ENCODE measurements at regions not wholly inside any gene's neighbourhood (a gene's known extent, or its start where the extent isn't known, plus 50 kb on each side); places are given as distances from the start of the nearest gene placed in this dataset.

DNA sequence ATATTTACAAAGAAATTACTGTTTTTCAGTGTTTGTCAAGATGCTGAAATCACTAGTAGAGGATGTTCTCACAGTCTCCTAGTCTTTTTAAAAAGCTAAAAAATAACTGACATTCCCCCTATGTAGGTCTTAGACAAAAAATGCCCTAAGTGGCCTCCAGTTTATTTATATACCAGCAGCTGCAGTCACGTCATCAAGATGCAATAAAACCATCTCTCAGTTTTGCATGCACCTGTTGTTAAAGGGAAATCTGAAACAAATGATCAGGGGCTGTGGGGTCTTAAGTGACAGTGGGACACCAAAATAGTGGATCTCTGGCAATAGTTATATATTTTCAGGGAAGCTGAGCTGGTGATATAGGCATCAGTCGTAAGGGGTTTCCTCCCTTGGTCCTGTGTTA is 146.5 kb upstream of the ARPP21 start:
- no peak overlapping the region for H3K4me2 ChIP-seq (ENCODE audit: control insufficient read depth, insufficient read depth)
- no peaks in the 10 kb centered on the region for H4K20me1 ChIP-seq (ENCODE audit: control insufficient read depth, insufficient read depth)
- CTCF ChIA-PET, result interaction anchor here (1.7 kb wide), 1 partner anchor 30 kb away, joined by 3 read pairs; no protein-coding TSS in a partner anchor
- no peak overlapping the region for H3K9ac ChIP-seq (ENCODE audit: control insufficient read depth, insufficient read depth, low read length)
- no peak for TF ChIP-seq LARP7 (IDR thresholded peaks at IDR 0.05)
- TF ChIP-seq, protein P1, sequence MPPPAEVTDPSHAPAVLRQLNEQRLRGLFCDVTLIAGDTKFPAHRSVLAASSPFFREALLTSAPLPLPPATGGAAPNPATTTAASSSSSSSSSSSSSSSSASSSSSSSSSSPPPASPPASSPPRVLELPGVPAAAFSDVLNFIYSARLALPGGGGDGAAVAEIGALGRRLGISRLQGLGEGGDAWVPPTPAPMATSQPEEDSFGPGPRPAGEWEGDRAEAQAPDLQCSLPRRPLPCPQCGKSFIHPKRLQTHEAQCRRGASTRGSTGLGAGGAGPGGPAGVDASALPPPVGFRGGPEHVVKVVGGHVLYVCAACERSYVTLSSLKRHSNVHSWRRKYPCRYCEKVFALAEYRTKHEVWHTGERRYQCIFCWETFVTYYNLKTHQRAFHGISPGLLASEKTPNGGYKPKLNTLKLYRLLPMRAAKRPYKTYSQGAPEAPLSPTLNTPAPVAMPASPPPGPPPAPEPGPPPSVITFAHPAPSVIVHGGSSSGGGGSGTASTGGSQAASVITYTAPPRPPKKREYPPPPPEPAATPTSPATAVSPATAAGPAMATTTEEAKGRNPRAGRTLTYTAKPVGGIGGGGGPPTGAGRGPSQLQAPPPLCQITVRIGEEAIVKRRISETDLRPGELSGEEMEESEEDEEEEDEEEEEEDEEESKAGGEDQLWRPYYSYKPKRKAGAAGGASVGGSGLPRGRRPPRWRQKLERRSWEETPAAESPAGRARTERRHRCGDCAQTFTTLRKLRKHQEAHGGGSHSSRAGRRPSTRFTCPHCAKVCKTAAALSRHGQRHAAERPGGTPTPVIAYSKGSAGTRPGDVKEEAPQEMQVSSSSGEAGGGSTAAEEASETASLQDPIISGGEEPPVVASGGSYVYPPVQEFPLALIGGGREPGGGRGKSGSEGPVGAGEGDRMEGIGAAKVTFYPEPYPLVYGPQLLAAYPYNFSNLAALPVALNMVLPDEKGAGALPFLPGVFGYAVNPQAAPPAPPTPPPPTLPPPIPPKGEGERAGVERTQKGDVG (CRISPR knock-in tag; IDR thresholded peaks at IDR 0.05), result no peak
- TF ChIP-seq SMAD5 (IDR thresholded peaks at IDR 0.05; ENCODE audit: low read depth), result no peak
- TF ChIP-seq YY1 (IDR thresholded peaks at IDR 0.05; ENCODE audit: low read depth, low read length), result no peak
- no peak for TF ChIP-seq CHD1 (IDR thresholded peaks at IDR 0.05; ENCODE audit: low read depth, low read length)
- TF ChIP-seq, protein P2, sequence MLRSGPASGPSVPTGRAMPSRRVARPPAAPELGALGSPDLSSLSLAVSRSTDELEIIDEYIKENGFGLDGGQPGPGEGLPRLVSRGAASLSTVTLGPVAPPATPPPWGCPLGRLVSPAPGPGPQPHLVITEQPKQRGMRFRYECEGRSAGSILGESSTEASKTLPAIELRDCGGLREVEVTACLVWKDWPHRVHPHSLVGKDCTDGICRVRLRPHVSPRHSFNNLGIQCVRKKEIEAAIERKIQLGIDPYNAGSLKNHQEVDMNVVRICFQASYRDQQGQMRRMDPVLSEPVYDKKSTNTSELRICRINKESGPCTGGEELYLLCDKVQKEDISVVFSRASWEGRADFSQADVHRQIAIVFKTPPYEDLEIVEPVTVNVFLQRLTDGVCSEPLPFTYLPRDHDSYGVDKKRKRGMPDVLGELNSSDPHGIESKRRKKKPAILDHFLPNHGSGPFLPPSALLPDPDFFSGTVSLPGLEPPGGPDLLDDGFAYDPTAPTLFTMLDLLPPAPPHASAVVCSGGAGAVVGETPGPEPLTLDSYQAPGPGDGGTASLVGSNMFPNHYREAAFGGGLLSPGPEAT (IDR thresholded peaks at IDR 0.05; ENCODE audit: low read depth), result no peak
- TF ChIP-seq EP300 (IDR thresholded peaks at IDR 0.05; ENCODE audit: borderline replicate concordance in 1 of 2, control insufficient read depth in 1 of 2, low read depth in 2 of 2, low read length in 2 of 2), result no peak
- TF ChIP-seq YBX1 (IDR thresholded peaks at IDR 0.05), result no peak
- no peak for TF ChIP-seq IKZF2 (IDR thresholded peaks at IDR 0.05)
- TF ChIP-seq, protein P3, sequence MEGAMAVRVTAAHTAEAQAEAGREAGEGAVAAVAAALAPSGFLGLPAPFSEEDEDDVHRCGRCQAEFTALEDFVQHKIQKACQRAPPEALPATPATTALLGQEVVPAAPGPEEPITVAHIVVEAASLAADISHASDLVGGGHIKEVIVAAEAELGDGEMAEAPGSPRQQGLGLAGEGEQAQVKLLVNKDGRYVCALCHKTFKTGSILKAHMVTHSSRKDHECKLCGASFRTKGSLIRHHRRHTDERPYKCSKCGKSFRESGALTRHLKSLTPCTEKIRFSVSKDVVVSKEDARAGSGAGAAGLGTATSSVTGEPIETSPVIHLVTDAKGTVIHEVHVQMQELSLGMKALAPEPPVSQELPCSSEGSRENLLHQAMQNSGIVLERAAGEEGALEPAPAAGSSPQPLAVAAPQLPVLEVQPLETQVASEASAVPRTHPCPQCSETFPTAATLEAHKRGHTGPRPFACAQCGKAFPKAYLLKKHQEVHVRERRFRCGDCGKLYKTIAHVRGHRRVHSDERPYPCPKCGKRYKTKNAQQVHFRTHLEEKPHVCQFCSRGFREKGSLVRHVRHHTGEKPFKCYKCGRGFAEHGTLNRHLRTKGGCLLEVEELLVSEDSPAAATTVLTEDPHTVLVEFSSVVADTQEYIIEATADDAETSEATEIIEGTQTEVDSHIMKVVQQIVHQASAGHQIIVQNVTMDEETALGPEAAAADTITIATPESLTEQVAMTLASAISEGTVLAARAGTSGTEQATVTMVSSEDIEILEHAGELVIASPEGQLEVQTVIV (IDR thresholded peaks at IDR 0.05; ENCODE audit: borderline replicate concordance, partially characterized antibody), result no peak
- no peak for TF ChIP-seq EGR1 (IDR thresholded peaks at IDR 0.05; ENCODE audit: borderline replicate concordance in 1 of 2, low read depth in 2 of 2, low read length in 2 of 2)
- no peak for TF ChIP-seq SPI1 (IDR thresholded peaks at IDR 0.05; ENCODE audit: borderline replicate concordance, insufficient read depth, low read depth, low read length)
- no peak for TF ChIP-seq ZZZ3 (IDR thresholded peaks at IDR 0.05; ENCODE audit: control insufficient read depth, insufficient read length, low read depth)
- TF ChIP-seq, protein P4, sequence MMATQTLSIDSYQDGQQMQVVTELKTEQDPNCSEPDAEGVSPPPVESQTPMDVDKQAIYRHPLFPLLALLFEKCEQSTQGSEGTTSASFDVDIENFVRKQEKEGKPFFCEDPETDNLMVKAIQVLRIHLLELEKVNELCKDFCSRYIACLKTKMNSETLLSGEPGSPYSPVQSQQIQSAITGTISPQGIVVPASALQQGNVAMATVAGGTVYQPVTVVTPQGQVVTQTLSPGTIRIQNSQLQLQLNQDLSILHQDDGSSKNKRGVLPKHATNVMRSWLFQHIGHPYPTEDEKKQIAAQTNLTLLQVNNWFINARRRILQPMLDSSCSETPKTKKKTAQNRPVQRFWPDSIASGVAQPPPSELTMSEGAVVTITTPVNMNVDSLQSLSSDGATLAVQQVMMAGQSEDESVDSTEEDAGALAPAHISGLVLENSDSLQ (IDR thresholded peaks at IDR 0.05), result no peak
- TF ChIP-seq ZBED1 (IDR thresholded peaks at IDR 0.05; ENCODE audit: borderline replicate concordance), result no peak
- TF ChIP-seq ESRRA (IDR thresholded peaks at IDR 0.05; ENCODE audit: low read length), result no peak
- no peak for TF ChIP-seq CREM (IDR thresholded peaks at IDR 0.05; ENCODE audit: low read depth)
- no peak for TF ChIP-seq BACH1 (IDR thresholded peaks at IDR 0.05; ENCODE audit: borderline replicate concordance)
- SMC1A ChIA-PET (ENCODE audit: uncharacterized antibody, unreplicated experiment), result no interaction called here
- intact Hi-C loops (cut with micrococcal nuclease; ENCODE audit: unreplicated experiment) (no loop called here), in situ Hi-C loops (cut with MboI) (no loop called here)
- H3K9me3 ChIP-seq (replicated peaks; ENCODE audit: control insufficient read depth, insufficient read depth, low read length), result no peaks in the 10 kb centered on the region
- POLR2A ChIA-PET, result no interaction called here
- FAIRE-seq (no peak), ATAC-seq (no peak), DNase-seq (ENCODE audit: low read depth, low spot score) (no peak)
- WGBS (ENCODE audit: insufficient coverage, insufficient replicate concordance, low lambda C conversion rate, missing lambda C conversion rate), result 0% methylated on average over 2 of the region's 2 CpGs
- BruUV-seq (replicated peaks), result no TSS peak
- no peak overlapping the region for H3K4me3 ChIP-seq
- no peak overlapping the region for H2AFZ ChIP-seq (ENCODE audit: control insufficient read depth, low read depth, low read length)
- no peaks in the 10 kb centered on the region for H3K27me3 ChIP-seq (replicated peaks in 1 of 2; ENCODE audit: control insufficient read depth in 2 of 2, insufficient read depth in 2 of 2, low read length in 1 of 2)
- no peaks in the 10 kb centered on the region for H3K79me2 ChIP-seq (ENCODE audit: control insufficient read depth, insufficient read depth, low read length)
- RAD21 ChIA-PET (ENCODE audit: unreplicated experiment), result no interaction called here
- no peaks in the 10 kb centered on the region for H3K36me3 ChIP-seq (ENCODE audit: control insufficient read depth in 2 of 2, insufficient read depth in 2 of 2, low read length in 1 of 2)
- H3K27ac ChIP-seq (ENCODE audit: control insufficient read depth, insufficient read depth), result no peak overlapping the region
- no peaks in the 10 kb centered on the region for H3K4me1 ChIP-seq (ENCODE audit: control insufficient read depth, insufficient read depth, low read length)
